ENCODE measurements at regions not wholly inside any gene's neighbourhood (a gene's known extent, or its start where the extent isn't known, plus 50 kb on each side); places are given as distances from the start of the nearest gene placed in this dataset.

DNA sequence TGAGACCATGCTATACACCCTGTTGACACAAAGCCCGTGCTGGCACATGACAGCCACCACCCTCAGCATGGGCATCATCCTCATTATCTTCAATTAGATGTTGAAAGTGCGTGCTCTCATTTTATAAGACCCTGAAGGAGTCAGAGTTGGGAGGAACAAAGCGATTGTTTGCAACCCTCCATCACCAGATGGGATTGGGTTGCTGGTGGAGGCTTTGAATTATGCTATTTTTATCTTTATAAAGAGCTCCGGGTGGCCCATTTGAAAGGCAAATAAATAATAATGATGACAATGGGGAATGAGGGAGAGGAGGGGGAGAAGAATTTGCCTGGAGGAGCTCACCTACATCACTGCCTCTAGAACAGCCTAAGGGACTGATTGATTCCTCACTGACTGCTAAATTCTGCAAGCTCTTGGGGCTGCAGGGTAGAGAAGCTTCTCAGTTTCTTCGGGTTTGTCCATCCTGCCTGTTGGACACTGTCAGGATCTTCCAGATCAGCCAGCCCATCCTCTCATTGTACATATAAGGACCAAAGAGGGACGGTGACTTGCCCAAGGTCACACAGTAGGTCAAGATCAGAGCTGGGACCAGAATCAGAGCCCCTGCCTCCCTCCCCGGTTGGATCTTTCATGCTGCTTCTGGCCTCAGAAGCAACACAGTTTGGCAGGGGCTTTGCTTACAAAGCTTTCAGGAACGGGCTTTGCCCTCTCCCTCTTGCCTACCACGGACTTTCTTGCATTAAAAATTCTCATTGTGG is 130.9 kb upstream of the ZBTB40 start:
- no peak for TF ChIP-seq CTCF (IDR thresholded peaks at IDR 0.05; ENCODE audit: extremely low read depth, low read depth, low read length)
- H3K4me3 ChIP-seq (ENCODE audit: insufficient read depth, low read length), result no peak overlapping the region
- H3K36me3 ChIP-seq (ENCODE audit: insufficient read depth, low read length), result no peaks in the 10 kb centered on the region
- H4K20me1 ChIP-seq (ENCODE audit: insufficient read depth, low read length), result no peaks in the 10 kb centered on the region
- peaks cover 19% of the 10 kb centered on the region for H3K27me3 ChIP-seq (ENCODE audit: insufficient read depth, low read length)
- H3K4me2 ChIP-seq (ENCODE audit: insufficient read depth, low read length), result no peak overlapping the region
- no peaks in the 10 kb centered on the region for H3K9me3 ChIP-seq (ENCODE audit: low read depth, low read length)
- no peak for DNase-seq (ENCODE audit: insufficient read length, low spot score, missing footprints)
- no peak overlapping the region for H3K27ac ChIP-seq (ENCODE audit: low read depth, low read length)
- no peak overlapping the region for H2AFZ ChIP-seq (ENCODE audit: low read length)
- H3K79me2 ChIP-seq (ENCODE audit: insufficient read depth, low read length), result no peaks in the 10 kb centered on the region
- no peaks in the 10 kb centered on the region for H3K4me1 ChIP-seq (ENCODE audit: insufficient read depth, low read length)

- no peak overlapping the region for H3K4me3 ChIP-seq (ENCODE audit: insufficient read depth, low read length)
- no peaks in the 10 kb centered on the region for H3K36me3 ChIP-seq (ENCODE audit: insufficient read depth, low read length)
- H3K79me2 ChIP-seq (ENCODE audit: insufficient read depth, low read length), result no peaks in the 10 kb centered on the region
- no peak for DNase-seq (ENCODE audit: insufficient read length, low spot score, missing footprints)
- no peaks in the 10 kb centered on the region for H4K20me1 ChIP-seq (ENCODE audit: insufficient read depth, low read length)
- no peak overlapping the region for H3K27ac ChIP-seq (ENCODE audit: low read depth, low read length)
- peaks cover 19% of the 10 kb centered on the region for H3K27me3 ChIP-seq (ENCODE audit: insufficient read depth, low read length)
- no peaks in the 10 kb centered on the region for H3K4me1 ChIP-seq (ENCODE audit: insufficient read depth, low read length)
- no peaks in the 10 kb centered on the region for H3K9me3 ChIP-seq (ENCODE audit: low read depth, low read length)
- H2AFZ ChIP-seq (ENCODE audit: low read length), result no peak overlapping the region
- no peak overlapping the region for H3K4me2 ChIP-seq (ENCODE audit: insufficient read depth, low read length)
- TF ChIP-seq CTCF (IDR thresholded peaks at IDR 0.05; ENCODE audit: extremely low read depth, low read depth, low read length), result no peak
Observed at GRCh38 chr1:22321917-22322316, 129.7 kb upstream of the ZBTB40 start.

DNA sequence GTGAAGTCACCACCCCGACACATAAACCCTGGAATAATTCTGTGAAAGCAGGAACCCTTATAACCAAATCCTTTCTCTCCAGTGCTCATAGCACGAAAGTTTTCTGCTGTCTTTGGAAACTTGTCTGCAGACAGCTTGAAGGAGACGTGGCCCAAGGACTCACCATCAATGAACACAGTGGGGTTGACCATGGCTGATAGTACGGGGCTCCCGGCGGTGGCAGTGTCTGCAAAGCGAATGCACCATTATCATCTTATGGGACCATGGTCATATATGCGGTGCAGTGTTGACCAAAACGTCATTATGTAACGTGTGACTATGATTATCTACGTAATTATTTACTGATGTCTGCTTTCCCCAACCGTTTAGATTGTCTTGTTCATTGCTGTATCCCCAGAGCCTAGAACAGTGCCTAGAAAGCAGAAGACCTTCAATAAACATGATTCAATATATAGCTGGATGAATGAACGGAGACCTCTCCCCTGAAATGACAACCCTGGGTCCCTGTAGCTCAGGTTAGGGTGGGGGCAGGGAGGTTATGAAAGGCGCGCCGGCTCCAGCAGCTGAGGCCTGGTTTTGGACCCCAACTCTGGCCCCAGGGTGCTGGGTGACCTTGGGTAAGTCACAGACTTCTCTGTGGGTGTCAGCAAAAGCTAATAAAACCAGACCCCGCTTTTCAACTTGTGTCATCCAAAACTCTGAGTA is 128.4 kb upstream of the ZBTB40 start:
- H3K79me2 ChIP-seq (ENCODE audit: insufficient read depth, low read length), result no peaks in the 10 kb centered on the region
- H3K27ac ChIP-seq (ENCODE audit: low read depth, low read length), result no peak overlapping the region
- no peak for TF ChIP-seq CTCF (IDR thresholded peaks at IDR 0.05; ENCODE audit: extremely low read depth, low read depth, low read length)
- H4K20me1 ChIP-seq (ENCODE audit: insufficient read depth, low read length), result no peaks in the 10 kb centered on the region
- H2AFZ ChIP-seq (ENCODE audit: low read length), result no peak overlapping the region
- no peak overlapping the region for H3K4me3 ChIP-seq (ENCODE audit: insufficient read depth, low read length)
- H3K4me2 ChIP-seq (ENCODE audit: insufficient read depth, low read length), result no peak overlapping the region
- H3K27me3 ChIP-seq (ENCODE audit: insufficient read depth, low read length), result peaks cover 19% of the 10 kb centered on the region
- H3K4me1 ChIP-seq (ENCODE audit: insufficient read depth, low read length), result no peaks in the 10 kb centered on the region
- H3K36me3 ChIP-seq (ENCODE audit: insufficient read depth, low read length), result no peaks in the 10 kb centered on the region
- H3K9me3 ChIP-seq (ENCODE audit: low read depth, low read length), result no peaks in the 10 kb centered on the region
- DNase-seq (ENCODE audit: insufficient read length, low spot score, missing footprints), result no peak

- Histone ChIP-seq H3K36me3 (ENCODE audit: insufficient read depth, low read length) (no peaks in the 10 kb centered on the region), H3K4me1 (ENCODE audit: insufficient read depth, low read length) (no peaks in the 10 kb centered on the region), H3K27me3 (ENCODE audit: insufficient read depth, low read length) (peaks cover 14% of the 10 kb centered on the region), H3K9me3 (ENCODE audit: low read depth, low read length) (no peaks in the 10 kb centered on the region), H3K27ac (ENCODE audit: low read depth, low read length) (no peak overlapping the region), H4K20me1 (ENCODE audit: insufficient read depth, low read length) (no peaks in the 10 kb centered on the region), H3K4me3 (ENCODE audit: insufficient read depth, low read length) (no peak overlapping the region), H3K79me2 (ENCODE audit: insufficient read depth, low read length) (no peaks in the 10 kb centered on the region), H2AFZ (ENCODE audit: low read length) (no peak overlapping the region), H3K4me2 (ENCODE audit: insufficient read depth, low read length) (no peak overlapping the region)
- no peak for TF ChIP-seq CTCF (IDR thresholded peaks at IDR 0.05; ENCODE audit: extremely low read depth, low read depth, low read length)
- no peak for DNase-seq (ENCODE audit: insufficient read length, low spot score, missing footprints)
Observed at GRCh38 chr1:22323846-22324504, 127.7 kb upstream of the ZBTB40 start.

Measured in osteoblast (primary cell).